ENCODE measurements at regions not wholly inside any gene's neighbourhood (a gene's known extent, or its start where the extent isn't known, plus 50 kb on each side); places are given as distances from the start of the nearest gene placed in this dataset.

DNA sequence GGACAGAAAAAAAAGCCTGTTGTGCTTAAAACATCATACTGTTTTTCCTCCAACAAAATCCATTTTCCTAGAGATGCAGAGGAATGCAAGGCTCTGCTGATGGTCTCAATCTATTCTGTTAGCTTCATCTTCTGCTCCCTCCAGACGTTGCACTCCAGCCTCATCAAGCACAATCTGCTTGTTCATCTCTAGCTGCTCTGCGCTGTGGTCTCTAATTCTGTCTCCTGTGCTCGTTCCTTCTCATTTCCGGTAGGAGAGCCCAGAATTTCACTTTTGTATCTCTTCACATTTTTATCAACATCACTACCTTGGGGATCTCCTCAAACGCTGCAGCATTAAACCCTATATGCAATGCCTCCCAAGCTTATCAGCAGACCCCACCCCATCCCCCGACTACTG, 708.9 kb downstream of the RNF144A start:
- Histone ChIP-seq H3K27ac (no peak overlapping the region), H3K9me3 (no peaks in the 10 kb centered on the region), H3K27me3 (no peaks in the 10 kb centered on the region), H3K4me3 (no peak overlapping the region), H3K36me3 (no peaks in the 10 kb centered on the region), H3K4me1 (no peaks in the 10 kb centered on the region)
- intact Hi-C loops (cut with DNase I): no loop called here
- WGBS, 2 donors: 87 to 92% methylated on average over 6 of the region's 6 CpGs
- TF ChIP-seq POLR2AphosphoS5 (IDR thresholded peaks at IDR 0.05): no peak
- TF ChIP-seq EP300 (IDR thresholded peaks at IDR 0.05): no peak
- TF ChIP-seq, protein P1, sequence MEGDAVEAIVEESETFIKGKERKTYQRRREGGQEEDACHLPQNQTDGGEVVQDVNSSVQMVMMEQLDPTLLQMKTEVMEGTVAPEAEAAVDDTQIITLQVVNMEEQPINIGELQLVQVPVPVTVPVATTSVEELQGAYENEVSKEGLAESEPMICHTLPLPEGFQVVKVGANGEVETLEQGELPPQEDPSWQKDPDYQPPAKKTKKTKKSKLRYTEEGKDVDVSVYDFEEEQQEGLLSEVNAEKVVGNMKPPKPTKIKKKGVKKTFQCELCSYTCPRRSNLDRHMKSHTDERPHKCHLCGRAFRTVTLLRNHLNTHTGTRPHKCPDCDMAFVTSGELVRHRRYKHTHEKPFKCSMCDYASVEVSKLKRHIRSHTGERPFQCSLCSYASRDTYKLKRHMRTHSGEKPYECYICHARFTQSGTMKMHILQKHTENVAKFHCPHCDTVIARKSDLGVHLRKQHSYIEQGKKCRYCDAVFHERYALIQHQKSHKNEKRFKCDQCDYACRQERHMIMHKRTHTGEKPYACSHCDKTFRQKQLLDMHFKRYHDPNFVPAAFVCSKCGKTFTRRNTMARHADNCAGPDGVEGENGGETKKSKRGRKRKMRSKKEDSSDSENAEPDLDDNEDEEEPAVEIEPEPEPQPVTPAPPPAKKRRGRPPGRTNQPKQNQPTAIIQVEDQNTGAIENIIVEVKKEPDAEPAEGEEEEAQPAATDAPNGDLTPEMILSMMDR (IDR thresholded peaks at IDR 0.05): no peak
- no peak for TF ChIP-seq POLR2A (IDR thresholded peaks at IDR 0.05)
- no peak for DNase-seq

- Histone ChIP-seq H3K36me3 (no peaks in the 10 kb centered on the region), H3K9me3 (no peaks in the 10 kb centered on the region), H3K27me3 (no peaks in the 10 kb centered on the region), H3K4me1 (no peaks in the 10 kb centered on the region), H3K27ac (no peak overlapping the region), H3K4me3 (no peak overlapping the region)
- intact Hi-C loops (cut with DNase I): no loop called here
- 66 to 70% methylated on average over 3 of the region's 3 CpGs for WGBS, 2 donors
- no peak for DNase-seq
- TF ChIP-seq, protein P1 (IDR thresholded peaks at IDR 0.05): no peak
- no peak for TF ChIP-seq POLR2A (IDR thresholded peaks at IDR 0.05)
- no peak for TF ChIP-seq EP300 (IDR thresholded peaks at IDR 0.05)
- TF ChIP-seq POLR2AphosphoS5 (IDR thresholded peaks at IDR 0.05): no peak
These were observed 710.4 kb downstream of the RNF144A start for GRCh38 chr2:7627583-7627982.

DNA sequence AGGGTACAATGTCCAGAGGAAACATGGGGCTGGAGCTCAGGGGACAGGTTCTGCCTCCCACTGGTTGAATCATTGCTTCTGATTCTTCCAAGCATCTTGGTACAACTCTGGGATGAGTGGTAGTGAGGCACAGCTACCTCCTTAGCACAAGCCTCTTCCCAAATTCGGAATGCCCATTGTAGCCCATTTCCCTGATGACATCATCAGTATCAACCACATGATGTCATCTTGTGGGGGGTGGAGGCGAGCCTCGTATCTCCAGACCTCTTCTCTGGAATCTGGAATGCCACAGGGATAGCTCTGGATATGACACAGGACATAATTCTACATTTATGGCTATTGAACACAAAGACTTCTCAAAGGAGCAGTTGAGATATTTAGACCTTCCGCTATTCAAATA, 715.2 kb downstream of the RNF144A start:
- intact Hi-C loops (cut with DNase I): no loop called here
- no peak for DNase-seq
- H3K27me3 ChIP-seq: no peaks in the 10 kb centered on the region
- no peaks in the 10 kb centered on the region for H3K9me3 ChIP-seq
- H3K4me3 ChIP-seq: no peak overlapping the region
- H3K36me3 ChIP-seq: no peaks in the 10 kb centered on the region
- TF ChIP-seq POLR2A (IDR thresholded peaks at IDR 0.05) (no peak), POLR2AphosphoS5 (IDR thresholded peaks at IDR 0.05) (no peak), EP300 (IDR thresholded peaks at IDR 0.05) (no peak)
- TF ChIP-seq, protein P1 (IDR thresholded peaks at IDR 0.05): no peak
- no peaks in the 10 kb centered on the region for H3K4me1 ChIP-seq
- H3K27ac ChIP-seq: no peak overlapping the region
- WGBS, 2 donors: 85% methylated on average over 4 of the region's 4 CpGs

- Histone ChIP-seq H3K4me3 (no peak overlapping the region), H3K4me1 (no peaks in the 10 kb centered on the region), H3K27ac (no peak overlapping the region), H3K9me3 (no peaks in the 10 kb centered on the region), H3K36me3 (no peaks in the 10 kb centered on the region), H3K27me3 (no peaks in the 10 kb centered on the region)
- intact Hi-C loops (cut with DNase I): no loop called here
- TF ChIP-seq POLR2A (IDR thresholded peaks at IDR 0.05): no peak
- no peak for TF ChIP-seq POLR2AphosphoS5 (IDR thresholded peaks at IDR 0.05)
- TF ChIP-seq, protein P1 (IDR thresholded peaks at IDR 0.05): no peak
- no peak for TF ChIP-seq EP300 (IDR thresholded peaks at IDR 0.05)
- DNase-seq: no peak
- WGBS, 2 donors: 44 to 69% methylated on average over 7 of the region's 7 CpGs
These were observed 716.4 kb downstream of the RNF144A start for GRCh38 chr2:7633566-7634153.

DNA sequence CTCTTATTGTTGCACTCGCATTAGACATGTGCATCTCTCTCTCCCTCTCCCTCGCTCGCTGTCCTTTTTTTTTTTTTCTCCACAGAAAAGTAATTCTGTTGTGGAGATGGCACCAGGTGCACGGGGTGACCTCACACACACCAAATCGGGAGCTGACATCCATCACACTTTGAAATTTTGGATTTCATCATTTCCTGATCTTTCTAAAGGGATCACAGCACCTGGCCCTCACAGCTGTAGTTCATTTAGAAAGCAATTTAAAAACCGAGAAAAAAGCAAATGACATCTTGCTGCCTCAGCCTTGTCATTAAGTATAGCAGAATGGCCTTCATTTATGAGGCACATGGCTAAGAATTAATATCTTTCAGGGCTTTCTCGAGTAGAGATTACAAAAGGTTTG, 717.2 kb downstream of the RNF144A start:
- DNase-seq: no peak
- H3K36me3 ChIP-seq: no peaks in the 10 kb centered on the region
- H3K27me3 ChIP-seq: no peaks in the 10 kb centered on the region
- no peaks in the 10 kb centered on the region for H3K9me3 ChIP-seq
- H3K4me3 ChIP-seq: no peak overlapping the region
- no peaks in the 10 kb centered on the region for H3K4me1 ChIP-seq
- H3K27ac ChIP-seq: no peak overlapping the region
- TF ChIP-seq POLR2AphosphoS5 (IDR thresholded peaks at IDR 0.05) (no peak), POLR2A (IDR thresholded peaks at IDR 0.05) (no peak), EP300 (IDR thresholded peaks at IDR 0.05) (no peak)
- TF ChIP-seq, protein P1 (IDR thresholded peaks at IDR 0.05): no peak
- 70 to 81% methylated on average over 7 of the region's 7 CpGs for WGBS, 2 donors
- intact Hi-C loops (cut with DNase I): no loop called here
